Trophoblast cell (in vitro differentiated cells and primary cell): ENCODE measurements at regions not wholly inside any gene's neighbourhood (a gene's known extent, or its start where the extent isn't known, plus 50 kb on each side); places are given as distances from the start of the nearest gene placed in this dataset.

ENCODE experiments used
- DNase-seq, 2 donors: peaks; one replicate each; pipeline ENCODE4 v3.0.0-alpha.2; 2016
- H2AFZ ChIP-seq: 2 replicates; pipeline ENCODE4 v1.6.1; 2013; ENCODE audit warnings: low read length, moderate library complexity, mild to moderate bottlenecking; ENCODE audit not compliant: insufficient read depth, poor library complexity
- H2AK5ac ChIP-seq: 2 replicates; pipeline ENCODE4 v1.6.1; 2013; ENCODE audit warnings: mild to moderate bottlenecking, low read length
- H2BK120ac ChIP-seq: 2 replicates; pipeline ENCODE4 v1.6.1; 2013; ENCODE audit warnings: low read length, mild to moderate bottlenecking, moderate library complexity; ENCODE audit not compliant: insufficient read depth, poor library complexity
- H2BK12ac ChIP-seq: 2 replicates; pipeline ENCODE4 v1.6.1; 2013; ENCODE audit warnings: mild to moderate bottlenecking, low read length, moderate library complexity
- H2BK5ac ChIP-seq: 2 replicates; pipeline ENCODE4 v1.6.1; 2013; ENCODE audit warnings: low read length, low read depth, moderate library complexity, mild to moderate bottlenecking; ENCODE audit not compliant: poor library complexity
- H3K14ac ChIP-seq: 2 replicates; pipeline ENCODE4 v1.6.1; 2013; ENCODE audit warnings: mild to moderate bottlenecking, low read length
- H3K18ac ChIP-seq: 2 replicates; pipeline ENCODE4 v1.6.1; 2013; ENCODE audit warnings: mild to moderate bottlenecking, low read length
- H3K23ac ChIP-seq: 2 replicates; pipeline ENCODE4 v1.6.1; 2013; ENCODE audit warnings: low read length
- H3K27ac ChIP-seq: 2 replicates; pipeline ENCODE4 v1.5.1; 2013; ENCODE audit warnings: low read depth, mild to moderate bottlenecking, inconsistent platforms, low read length, moderate library complexity
- H3K27me3 ChIP-seq: 2 replicates; pipeline ENCODE4 v1.6.1; 2013; ENCODE audit warnings: inconsistent platforms, mild to moderate bottlenecking, low read length, moderate library complexity; ENCODE audit not compliant: insufficient read depth
- H3K36me3 ChIP-seq, 2 experiments: 1 replicate in 1 of 2; 2 replicates in 1 of 2; pipeline ENCODE4 v1.6.1; 2013; ENCODE audit warnings: low read length in 2 of 2, mild to moderate bottlenecking in 2 of 2, moderate library complexity in 1 of 2; ENCODE audit not compliant: insufficient read depth in 2 of 2, control insufficient read depth in 1 of 2
- H3K4ac ChIP-seq: 2 replicates; pipeline ENCODE4 v1.6.1; 2013; ENCODE audit warnings: low read depth, mild to moderate bottlenecking, low read length, moderate library complexity
- H3K4me1 ChIP-seq, 2 experiments: 1 replicate in 1 of 2; 2 replicates in 1 of 2; pipeline ENCODE4 v1.6.1; 2013; ENCODE audit warnings: low read length in 2 of 2, mild to moderate bottlenecking in 2 of 2, moderate library complexity in 1 of 2; ENCODE audit not compliant: insufficient read depth in 2 of 2, control insufficient read depth in 1 of 2
- H3K4me2 ChIP-seq: 2 replicates; pipeline ENCODE4 v1.6.1; 2013; ENCODE audit warnings: inconsistent platforms, mild to moderate bottlenecking, low read length, moderate library complexity
- H3K4me3 ChIP-seq: 2 replicates; pipeline ENCODE4 v1.5.1; 2013; ENCODE audit warnings: mild to moderate bottlenecking, low read depth, low read length, inconsistent platforms
- H3K79me1 ChIP-seq: one replicate; pipeline ENCODE4 v1.6.1; 2013; ENCODE audit warnings: low read length
- H3K79me2 ChIP-seq: 2 replicates; pipeline ENCODE4 v1.6.1; 2013; ENCODE audit warnings: low read length, mild to moderate bottlenecking; ENCODE audit not compliant: control insufficient read depth, insufficient read depth, poor library complexity
- H3K9ac ChIP-seq: 2 replicates; pipeline ENCODE4 v1.6.1; 2013; ENCODE audit warnings: mild to moderate bottlenecking, low read length
- H3K9me3 ChIP-seq: 2 replicates; pipeline ENCODE4 v1.6.1; 2013; ENCODE audit warnings: low read depth, mild to moderate bottlenecking, control low read depth, inconsistent platforms, low read length; ENCODE audit not compliant: insufficient read depth
- H4K12ac ChIP-seq: 2 replicates; pipeline ENCODE4 v1.6.1; 2013; ENCODE audit warnings: low read depth, mild to moderate bottlenecking, low read length, moderate library complexity
- H4K8ac ChIP-seq: 2 replicates; pipeline ENCODE4 v1.6.1; 2013; ENCODE audit warnings: low read depth, mild to moderate bottlenecking, low read length, moderate library complexity
- H4K91ac ChIP-seq: one replicate; pipeline ENCODE4 v1.6.1; 2013; ENCODE audit warnings: low read depth, mild to moderate bottlenecking, low read length, moderate library complexity
- WGBS: extraction: QIAGEN DNeasy Blood & Tissue Kit; methylation state at CpG from one replicate; pipeline ENCODE4 v1.1.7; 2013; ENCODE audit warnings: missing lambda C conversion rate; ENCODE audit not compliant: insufficient read length, insufficient coverage; ENCODE audit errors: extremely low coverage; 5-methylcytosine and 5-hydroxymethylcytosine counted together

GRCh38 chr2:38233231-38233983, 143.7 kb downstream of the ATL2 start:
- no peak overlapping the region for H2BK12ac ChIP-seq
- no peaks in the 10 kb centered on the region for H3K79me2 ChIP-seq
- H3K9me3 ChIP-seq = no peaks in the 10 kb centered on the region
- H3K18ac ChIP-seq = no peak overlapping the region
- no peak overlapping the region for H4K8ac ChIP-seq
- no peak overlapping the region for H2AFZ ChIP-seq
- no peaks in the 10 kb centered on the region for H3K4me1 ChIP-seq
- no peak overlapping the region for H3K4ac ChIP-seq
- no peak overlapping the region for H3K9ac ChIP-seq
- no peak overlapping the region for H3K14ac ChIP-seq
- peak in 1 of 2 donors; percentile 19 for DNase-seq
- H4K12ac ChIP-seq = no peak overlapping the region
- H3K4me3 ChIP-seq = no peak overlapping the region
- H3K4me2 ChIP-seq = no peak overlapping the region
- H3K23ac ChIP-seq = no peak overlapping the region
- H3K36me3 ChIP-seq = no peaks in the 10 kb centered on the region
- H2BK120ac ChIP-seq = no peak overlapping the region
- H2AK5ac ChIP-seq = no peak overlapping the region
- H3K27ac ChIP-seq = no peak overlapping the region
- no peak overlapping the region for H2BK5ac ChIP-seq
- H3K79me1 ChIP-seq = no peaks in the 10 kb centered on the region
- no peak overlapping the region for H4K91ac ChIP-seq
- no CpG with 5 or more reads among the region's 9 CpGs for WGBS
- no peaks in the 10 kb centered on the region for H3K27me3 ChIP-seq

- no peak overlapping the region for H4K91ac ChIP-seq
- no peak overlapping the region for H3K4me3 ChIP-seq
- H3K9ac ChIP-seq = no peak overlapping the region
- no peak overlapping the region for H4K8ac ChIP-seq
- H2AFZ ChIP-seq = no peak overlapping the region
- no peak overlapping the region for H3K23ac ChIP-seq
- WGBS = no CpG with 5 or more reads among the region's 1 CpG
- no peak overlapping the region for H2AK5ac ChIP-seq
- H2BK5ac ChIP-seq = no peak overlapping the region
- no peaks in the 10 kb centered on the region for H3K9me3 ChIP-seq
- no peak overlapping the region for H3K14ac ChIP-seq
- H3K27ac ChIP-seq = no peak overlapping the region
- no peak for DNase-seq
- no peak overlapping the region for H3K4ac ChIP-seq
- H2BK120ac ChIP-seq = no peak overlapping the region
- H3K27me3 ChIP-seq = no peaks in the 10 kb centered on the region
- no peak overlapping the region for H4K12ac ChIP-seq
- no peak overlapping the region for H3K18ac ChIP-seq
- no peaks in the 10 kb centered on the region for H3K4me1 ChIP-seq
- H3K36me3 ChIP-seq = no peaks in the 10 kb centered on the region
- no peaks in the 10 kb centered on the region for H3K79me2 ChIP-seq
- no peak overlapping the region for H2BK12ac ChIP-seq
- no peak overlapping the region for H3K4me2 ChIP-seq
- no peaks in the 10 kb centered on the region for H3K79me1 ChIP-seq
Measured at GRCh38 chr2:38232454-38232853, 144.6 kb downstream of the ATL2 start.

GRCh38 chr2:38230756-38231155, 146.3 kb downstream of the ATL2 start:
- DNase-seq = no peak
- Histone ChIP-seq H2BK5ac (no peak overlapping the region), H4K91ac (no peak overlapping the region), H3K79me2 (no peaks in the 10 kb centered on the region), H3K4me2 (no peak overlapping the region), H3K9me3 (no peaks in the 10 kb centered on the region), H3K4ac (no peak overlapping the region), H2BK12ac (no peak overlapping the region), H3K4me3 (no peak overlapping the region), H3K23ac (no peak overlapping the region), H2BK120ac (no peak overlapping the region), H3K79me1 (no peaks in the 10 kb centered on the region), H3K4me1 (no peaks in the 10 kb centered on the region), H3K27me3 (no peaks in the 10 kb centered on the region), H3K18ac (no peak overlapping the region), H2AFZ (no peak overlapping the region), H3K27ac (no peak overlapping the region), H3K9ac (no peak overlapping the region), H3K36me3 (no peaks in the 10 kb centered on the region), H4K12ac (no peak overlapping the region), H4K8ac (no peak overlapping the region), H2AK5ac (no peak overlapping the region), H3K14ac (no peak overlapping the region)
- WGBS = no CpG with 5 or more reads among the region's 4 CpGs

- Histone ChIP-seq H2AFZ (no peak overlapping the region), H3K23ac (no peak overlapping the region), H3K79me1 (no peaks in the 10 kb centered on the region), H3K36me3 (no peaks in the 10 kb centered on the region), H3K27me3 (no peaks in the 10 kb centered on the region), H4K91ac (no peak overlapping the region), H2BK12ac (no peak overlapping the region), H3K4me3 (no peak overlapping the region), H3K9ac (no peak overlapping the region), H4K8ac (no peak overlapping the region), H3K27ac (no peak overlapping the region), H3K4me2 (no peak overlapping the region), H3K14ac (no peak overlapping the region), H3K18ac (no peak overlapping the region), H3K79me2 (no peaks in the 10 kb centered on the region), H2BK120ac (no peak overlapping the region), H2AK5ac (no peak overlapping the region), H3K4me1 (peaks cover 4 to 5% of the 10 kb centered on the region in 2 experiments), H3K9me3 (no peaks in the 10 kb centered on the region), H4K12ac (no peak overlapping the region), H2BK5ac (no peak overlapping the region), H3K4ac (no peak overlapping the region)
- no peak for DNase-seq
Measured at GRCh38 chr2:38228753-38229152, 148.3 kb downstream of the ATL2 start.
